ENCODE measurements at regions not wholly inside any gene's neighbourhood (a gene's known extent, or its start where the extent isn't known, plus 50 kb on each side); places are given as distances from the start of the nearest gene placed in this dataset.

DNA sequence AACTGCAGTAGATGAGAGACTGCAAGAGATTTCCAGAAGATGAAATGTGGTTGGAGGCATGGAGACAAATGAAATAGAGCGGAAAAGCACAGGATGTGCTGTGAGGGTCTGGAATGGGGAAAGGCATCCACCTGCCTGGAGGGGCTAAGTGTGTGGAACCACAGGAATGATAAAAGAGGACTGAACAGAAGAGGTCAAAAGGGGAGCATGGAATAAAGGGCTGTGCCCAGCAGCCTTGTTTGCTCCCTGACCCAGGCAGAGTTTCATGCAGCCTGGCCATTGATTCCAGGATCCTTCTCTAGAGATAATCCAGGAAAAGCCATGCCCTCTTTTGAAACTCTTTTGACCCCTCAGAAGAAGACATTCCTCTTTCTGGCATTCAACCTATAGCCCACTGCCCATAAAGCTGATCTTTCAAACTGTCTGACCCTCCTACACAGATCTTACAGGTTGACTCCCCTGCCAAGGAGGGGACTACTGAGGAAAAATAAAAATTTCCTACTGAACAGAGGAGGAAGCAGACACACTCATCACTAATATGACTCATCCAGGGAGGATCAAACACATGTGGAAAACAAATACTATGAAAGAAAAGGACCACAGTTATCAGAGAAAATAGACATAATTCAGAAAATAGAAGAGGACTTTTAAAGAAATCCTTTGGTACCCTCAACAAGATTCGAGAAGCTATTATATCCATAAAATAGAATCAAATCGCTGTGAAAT, 273.5 kb upstream of the PCSK5 start:
- no peak for TF ChIP-seq POLR2A (IDR thresholded peaks at IDR 0.05; ENCODE audit: low read depth, low read length)
- no peak for TF ChIP-seq POLR2AphosphoS5 (IDR thresholded peaks at IDR 0.05; ENCODE audit: low read depth, low read length)

All from GM12892 (cell line).